GM19239 (cell line): ENCODE measurements at regions not wholly inside any gene's neighbourhood (a gene's known extent, or its start where the extent isn't known, plus 50 kb on each side); places are given as distances from the start of the nearest gene placed in this dataset.

Experiments
- DNase-seq: peaks from one replicate; pipeline ENCODE4 v3.0.0; 2011; ENCODE audit warnings: low spot score; ENCODE audit not compliant: insufficient read length
- FAIRE-seq: peaks from 2 replicates; lab custom pipeline; 2011; peaks lifted over from hg19 to GRCh38; lab: Jason Lieb, UNC

DNA sequence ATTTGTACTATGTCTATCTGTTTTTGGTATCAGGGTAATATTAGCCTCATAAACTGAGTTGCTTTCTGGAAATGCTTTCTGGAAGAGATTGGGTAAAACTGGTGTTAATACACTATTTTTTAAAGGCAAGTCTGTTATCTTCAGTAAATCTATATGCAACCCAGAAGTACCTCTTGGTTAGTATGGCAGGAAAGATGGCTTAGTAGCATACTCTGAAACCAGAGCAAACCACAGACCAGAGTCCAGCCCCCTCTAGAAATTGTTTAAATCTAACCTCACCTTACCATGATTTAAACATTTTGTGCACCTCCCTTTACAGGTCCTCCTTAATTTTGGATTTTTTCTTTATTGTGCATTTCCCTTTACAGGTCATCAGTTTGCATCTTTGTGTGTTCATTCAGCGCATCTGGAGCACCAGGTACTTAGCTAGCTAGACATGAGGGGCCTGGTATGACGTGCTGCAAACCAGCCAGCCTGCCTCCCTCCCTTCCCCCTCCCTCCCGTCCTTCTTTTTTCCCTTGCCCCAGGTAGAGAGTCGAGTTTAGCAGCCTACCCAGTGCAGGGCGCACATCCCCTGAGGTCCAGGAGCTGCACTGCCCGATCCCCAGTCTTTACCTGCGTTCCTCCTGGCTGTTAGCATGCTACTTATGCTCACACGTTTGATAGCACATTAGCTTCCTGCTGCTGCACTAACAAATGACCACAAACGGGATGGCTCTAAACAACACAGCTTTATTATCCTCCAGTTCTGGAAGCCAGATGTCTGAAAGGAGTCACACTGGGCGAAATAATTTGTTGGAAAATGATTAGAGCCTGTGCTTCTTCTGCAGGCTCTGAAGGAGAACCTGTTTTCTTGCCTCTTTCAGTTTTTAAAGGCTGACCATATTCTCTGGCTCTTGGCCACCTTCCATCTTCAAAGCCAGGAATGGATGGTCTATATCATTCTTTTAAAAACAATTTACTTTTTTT is 299.9 kb upstream of the HABP2 start:
- DNase-seq (no peak), FAIRE-seq (no peak)

- FAIRE-seq (no peak), DNase-seq (no peak)
Observed at GRCh38 chr10:113259576-113260226, 293.2 kb upstream of the HABP2 start.

GRCh38 chr10:113261161-113261560 is 291.7 kb upstream of the HABP2 start:
- no peak for FAIRE-seq
- DNase-seq, result no peak

- DNase-seq (no peak), FAIRE-seq (no peak)
Observed at GRCh38 chr10:113261611-113262091, 291.2 kb upstream of the HABP2 start.

DNA sequence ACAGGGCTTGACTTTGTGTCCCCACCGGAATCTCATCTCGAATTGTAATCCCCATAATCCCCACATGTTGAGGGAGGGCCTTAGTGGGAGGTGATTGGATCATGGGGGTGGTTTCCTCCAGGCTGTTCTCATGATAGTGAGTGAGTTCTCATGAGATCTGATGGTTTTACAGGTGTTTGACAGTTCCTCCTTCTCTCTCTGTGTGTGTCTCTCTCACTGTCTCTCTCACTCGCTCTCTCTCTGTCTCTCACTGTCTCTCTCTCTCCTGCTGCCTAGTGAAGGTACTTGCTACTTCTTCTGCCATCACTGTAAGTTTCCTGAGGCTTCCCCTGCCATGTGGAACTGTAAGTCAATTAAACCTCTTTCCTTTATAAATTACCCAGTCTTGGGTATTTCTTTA is 289.8 kb upstream of the HABP2 start:
- no peak for DNase-seq

GRCh38 chr10:113264333-113265131 is 288.3 kb upstream of the HABP2 start:
- DNase-seq, result no peak
- FAIRE-seq, result no peak

More for the DNA sequence above, 289.8 kb upstream of the HABP2 start:
- FAIRE-seq, result no peak

DNA sequence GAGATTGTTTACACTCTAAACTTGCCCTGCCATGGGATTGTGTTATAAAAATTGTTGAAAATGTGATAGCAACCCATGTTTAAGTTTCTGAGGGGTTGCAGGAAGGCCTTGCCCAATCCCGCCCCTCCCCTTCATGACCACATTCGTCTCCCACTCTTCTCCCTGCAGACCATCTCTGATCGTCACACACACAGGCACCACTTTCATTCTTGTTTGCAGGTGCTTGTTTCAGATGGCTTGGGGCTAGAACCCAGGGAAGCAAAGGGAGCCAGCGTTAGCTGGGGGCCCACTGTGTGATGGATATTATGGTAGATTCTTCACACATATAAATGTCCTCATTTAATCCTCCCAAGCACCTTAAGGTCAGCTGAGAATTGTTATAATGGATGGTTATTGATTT is 286.7 kb upstream of the HABP2 start:
- DNase-seq (no peak), FAIRE-seq (no peak)

DNA sequence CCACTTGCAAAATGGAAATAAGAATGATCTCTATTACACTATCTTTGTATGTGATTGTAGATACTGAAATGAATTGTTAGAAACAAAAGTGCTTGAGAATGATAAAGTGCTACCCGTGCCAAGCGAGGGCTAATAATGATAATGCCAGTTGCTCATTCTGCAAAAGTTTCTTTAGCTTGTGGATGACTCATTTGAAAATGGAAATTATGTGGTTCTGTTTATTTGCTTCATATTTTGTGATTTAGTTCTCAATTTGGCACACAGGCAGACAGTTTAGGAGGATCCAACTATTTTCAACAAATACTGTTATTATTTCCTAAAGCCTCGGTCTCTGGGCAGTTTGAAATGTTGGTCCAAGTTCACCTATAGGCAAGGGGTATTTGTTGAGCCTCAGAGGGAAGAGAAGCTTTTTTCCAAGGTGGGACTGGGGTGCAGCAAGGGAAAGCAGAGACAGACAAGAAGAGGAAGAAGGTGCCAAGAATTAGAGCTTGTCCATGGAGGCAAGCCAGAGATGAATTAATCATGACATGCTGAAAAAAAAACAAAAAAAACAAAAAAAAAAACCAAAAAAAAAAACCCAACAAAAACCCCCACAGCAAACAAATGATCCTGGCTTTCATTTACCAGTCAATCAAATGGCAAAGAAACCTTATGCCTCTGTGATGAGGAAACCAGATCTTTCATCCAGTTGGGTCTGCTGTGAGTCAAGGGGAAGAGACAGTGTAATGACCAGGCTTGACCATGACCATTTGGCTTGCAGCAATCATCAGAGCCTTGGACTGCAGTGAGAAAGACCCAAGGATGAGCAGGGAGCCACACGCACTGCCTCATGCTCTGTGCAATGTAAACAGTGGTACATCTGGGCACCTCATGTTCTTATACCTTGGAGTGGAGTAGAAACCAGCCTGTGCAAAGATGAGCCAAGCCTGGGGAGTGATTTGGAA is 285.0 kb upstream of the HABP2 start:
- no peak for DNase-seq
- no peak for FAIRE-seq

- FAIRE-seq (no peak), DNase-seq (no peak)
Observed at GRCh38 chr10:113269333-113269732, 283.5 kb upstream of the HABP2 start.

GRCh38 chr10:113272511-113272910 is 280.3 kb upstream of the HABP2 start:
- no peak for DNase-seq
- FAIRE-seq, result no peak

DNA sequence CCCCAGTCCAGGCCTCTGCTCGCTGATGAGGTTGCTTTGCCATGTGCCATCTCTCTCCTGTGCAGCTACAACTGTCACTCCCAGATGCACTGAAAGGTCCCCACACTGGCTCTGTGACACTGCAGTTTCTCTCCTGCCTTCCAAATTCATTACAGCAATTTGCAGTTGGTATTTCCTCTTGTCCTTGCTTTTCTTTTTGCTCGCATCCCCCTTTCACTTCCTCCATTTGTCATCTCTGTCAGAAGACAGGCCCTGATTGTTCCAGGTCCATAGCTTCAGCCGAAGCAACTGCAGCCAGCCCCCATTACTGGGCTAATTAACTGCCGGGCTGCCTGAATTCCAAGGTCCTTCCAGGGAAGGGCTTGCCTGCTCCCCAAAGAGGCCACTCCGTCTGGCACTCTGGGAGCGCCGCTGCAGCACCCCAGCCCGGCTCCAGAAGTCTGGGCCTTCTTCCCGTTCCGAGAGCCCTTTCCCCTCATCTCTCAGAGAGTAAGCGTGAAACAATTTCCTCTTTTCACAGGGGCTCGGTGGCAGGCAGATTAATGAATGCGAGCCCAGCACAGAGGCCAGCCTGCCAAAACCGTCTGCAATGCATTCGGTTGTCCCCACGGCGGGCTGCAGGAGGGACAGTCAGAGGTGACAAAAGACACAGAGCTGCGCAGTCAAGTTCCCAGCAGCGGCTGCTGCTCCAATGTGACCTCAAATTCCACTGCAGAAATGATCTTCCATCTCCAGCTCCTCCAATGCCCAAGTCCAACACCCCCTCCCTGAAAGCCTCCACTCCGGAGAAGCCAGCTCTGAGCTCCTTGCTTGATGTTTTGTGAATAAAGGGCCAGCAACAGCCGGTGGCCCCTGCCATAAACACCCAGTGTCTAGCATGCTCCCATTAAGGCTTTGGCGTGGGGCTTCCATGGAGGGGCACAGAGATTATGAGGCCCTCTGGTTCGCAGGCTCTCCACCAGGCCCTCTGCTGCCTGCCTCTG is 279.4 kb upstream of the HABP2 start:
- FAIRE-seq (no peak), DNase-seq (no peak)

GRCh38 chr10:113274176-113274829 is 278.6 kb upstream of the HABP2 start:
- FAIRE-seq, result no peak

DNA sequence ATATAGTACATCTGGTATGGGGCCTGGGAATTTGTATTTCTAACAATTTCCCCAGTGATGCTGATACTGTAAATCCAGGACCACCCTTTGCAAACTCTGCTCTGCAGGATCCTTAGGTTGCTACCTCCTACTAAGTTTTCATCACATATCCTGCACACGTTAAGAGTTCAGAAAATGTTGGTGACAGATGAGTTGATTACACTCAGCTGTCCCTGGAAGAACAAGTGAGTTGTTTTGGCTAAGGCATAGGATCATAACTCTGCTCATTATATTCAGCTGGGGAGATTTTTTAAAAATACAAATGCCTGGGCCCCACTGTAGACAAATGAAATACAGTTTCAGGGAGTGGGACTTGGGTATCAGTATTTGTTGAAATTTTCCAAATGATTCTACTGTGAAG is 274.6 kb upstream of the HABP2 start:
- DNase-seq (no peak), FAIRE-seq (no peak)

More at GRCh38 chr10:113274176-113274829, 278.6 kb upstream of the HABP2 start:
- DNase-seq, result no peak

- DNase-seq (no peak), FAIRE-seq (no peak)
Observed at GRCh38 chr10:113278664-113279063, 274.2 kb upstream of the HABP2 start.

- no peak for DNase-seq
- FAIRE-seq, result no peak
Observed at GRCh38 chr10:113279262-113279661, 273.6 kb upstream of the HABP2 start.

- FAIRE-seq (no peak), DNase-seq (no peak)
Observed at GRCh38 chr10:113282564-113282963, 270.3 kb upstream of the HABP2 start.

GRCh38 chr10:113283189-113283588 is 269.7 kb upstream of the HABP2 start:
- FAIRE-seq, result no peak
- DNase-seq, result no peak

GRCh38 chr10:113284635-113285034 is 268.2 kb upstream of the HABP2 start:
- no peak for FAIRE-seq

More at GRCh38 chr10:113284635-113285034, 268.2 kb upstream of the HABP2 start:
- no peak for DNase-seq
